Prostate gland (tissue), 2 donors: ENCODE measurements at regions not wholly inside any gene's neighbourhood (a gene's known extent, or its start where the extent isn't known, plus 50 kb on each side); places are given as distances from the start of the nearest gene placed in this dataset.

Experiments
- DNase-seq: peaks from one replicate; pipeline ENCODE4 v3.0.0-alpha.2; 2019; ENCODE audit warnings: low spot score
- H3K27ac ChIP-seq, 2 donors: fragments of 200-600 bp; sonication (generic); 2 replicates each; pipeline ENCODE4 v1.5.1; 2017 to 2019
- H3K27me3 ChIP-seq: fragments of 200-600 bp; sonication (generic); replicated peaks from 2 replicates; pipeline ENCODE4 v1.5.1; 2019; ENCODE audit not compliant: insufficient read depth
- H3K36me3 ChIP-seq, 2 donors: fragments of 200-600 bp; sonication (generic); 1 replicate in 1 of 2; 2 replicates in 1 of 2; pipeline versions ENCODE4 v1.5.1 to v1.8.1; 2017 to 2019
- H3K4me1 ChIP-seq: fragments of 200-600 bp; sonication (generic); replicated peaks from 2 replicates; pipeline ENCODE4 v1.5.1; 2019
- H3K4me3 ChIP-seq, 2 donors: fragments of 200-600 bp; sonication (generic); 2 replicates each; pipeline ENCODE4 v1.5.1; 2017 to 2019
- H3K9me3 ChIP-seq: fragments of 200-600 bp; sonication (generic); 2 replicates; pipeline ENCODE4 v1.5.1; 2017
- POLR2A ChIP-seq: fragments of 450-650 bp; IDR thresholded peaks from one replicate; pipeline ENCODE4 v1.6.1; 2016; ENCODE audit warnings: antibody characterized with exemption, mild to moderate bottlenecking
- POLR2AphosphoS5 ChIP-seq: sonication (generic); formaldehyde crosslinking; IDR thresholded peaks from one replicate; pipeline ENCODE4 v1.6.1; 2017; ENCODE audit warnings: antibody characterized with exemption
- WGBS: methylation state at CpG from one replicate; pipeline ENCODE4 v1.1.5; 2018; 5-methylcytosine and 5-hydroxymethylcytosine counted together
- intact Hi-C: fragments of 100-400 bp; cut with DNase I; formaldehyde crosslinking; loops from one replicate; pipeline ENCODE4 v1.14.2; 2022
- TF ChIP-seq, protein P1 (sequence below), 4 experiments: fragments of 200-600 bp in 2 of 4; fragments of 450-650 bp in 2 of 4; sonication (generic) in 2 of 4; IDR thresholded peaks; 1 replicate in 3 of 4; 2 replicates in 1 of 4; pipeline ENCODE4 v1.5.1; 2016 to 2019; ENCODE audit warnings: antibody characterized with exemption in 4 of 4, mild to moderate bottlenecking in 2 of 4, moderate library complexity in 2 of 4

DNA sequence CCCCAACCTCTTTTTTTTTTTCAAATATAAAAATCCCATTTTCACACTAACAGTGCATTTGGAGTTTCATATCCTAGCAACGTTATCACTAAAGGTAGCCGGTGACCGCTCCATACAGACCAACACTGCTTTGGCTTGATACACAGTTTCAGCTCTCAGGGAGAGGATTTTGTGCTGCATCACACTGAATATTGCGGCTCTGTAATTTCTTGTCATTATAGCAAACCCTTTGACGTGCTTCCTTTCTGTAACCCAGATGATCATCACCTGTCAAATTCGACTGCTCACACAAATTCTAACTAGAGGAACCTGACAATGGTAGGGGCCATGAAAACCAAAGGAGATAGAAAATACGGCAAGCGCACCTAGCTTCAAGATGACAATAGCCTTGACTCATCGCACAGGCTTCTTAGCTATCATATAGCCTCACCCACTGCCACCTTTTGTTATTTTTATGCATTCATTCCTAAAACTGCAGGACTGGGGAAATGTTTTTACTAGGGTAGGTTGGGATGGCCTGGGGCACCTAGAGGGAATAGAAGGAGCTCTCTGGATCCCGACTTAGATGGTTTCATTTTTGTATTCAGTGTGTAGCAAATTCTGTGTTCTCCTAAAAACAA is 582.9 kb upstream of the PIK3C3 start:
- Histone ChIP-seq H3K4me1 (no peaks in the 10 kb centered on the region), H3K9me3 (no peaks in the 10 kb centered on the region), H3K27me3 (no peaks in the 10 kb centered on the region), H3K36me3 (no peaks in the 10 kb centered on the region), H3K4me3 (no peak overlapping the region), H3K27ac (no peak overlapping the region)
- DNase-seq, result no peak
- intact Hi-C loops, result no loop called here
- 91% methylated on average over 10 of the region's 10 CpGs for WGBS
- TF ChIP-seq, protein P1, sequence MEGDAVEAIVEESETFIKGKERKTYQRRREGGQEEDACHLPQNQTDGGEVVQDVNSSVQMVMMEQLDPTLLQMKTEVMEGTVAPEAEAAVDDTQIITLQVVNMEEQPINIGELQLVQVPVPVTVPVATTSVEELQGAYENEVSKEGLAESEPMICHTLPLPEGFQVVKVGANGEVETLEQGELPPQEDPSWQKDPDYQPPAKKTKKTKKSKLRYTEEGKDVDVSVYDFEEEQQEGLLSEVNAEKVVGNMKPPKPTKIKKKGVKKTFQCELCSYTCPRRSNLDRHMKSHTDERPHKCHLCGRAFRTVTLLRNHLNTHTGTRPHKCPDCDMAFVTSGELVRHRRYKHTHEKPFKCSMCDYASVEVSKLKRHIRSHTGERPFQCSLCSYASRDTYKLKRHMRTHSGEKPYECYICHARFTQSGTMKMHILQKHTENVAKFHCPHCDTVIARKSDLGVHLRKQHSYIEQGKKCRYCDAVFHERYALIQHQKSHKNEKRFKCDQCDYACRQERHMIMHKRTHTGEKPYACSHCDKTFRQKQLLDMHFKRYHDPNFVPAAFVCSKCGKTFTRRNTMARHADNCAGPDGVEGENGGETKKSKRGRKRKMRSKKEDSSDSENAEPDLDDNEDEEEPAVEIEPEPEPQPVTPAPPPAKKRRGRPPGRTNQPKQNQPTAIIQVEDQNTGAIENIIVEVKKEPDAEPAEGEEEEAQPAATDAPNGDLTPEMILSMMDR (IDR thresholded peaks at IDR 0.05), result no peak
- no peak for TF ChIP-seq POLR2AphosphoS5
- no peak for TF ChIP-seq POLR2A

DNA sequence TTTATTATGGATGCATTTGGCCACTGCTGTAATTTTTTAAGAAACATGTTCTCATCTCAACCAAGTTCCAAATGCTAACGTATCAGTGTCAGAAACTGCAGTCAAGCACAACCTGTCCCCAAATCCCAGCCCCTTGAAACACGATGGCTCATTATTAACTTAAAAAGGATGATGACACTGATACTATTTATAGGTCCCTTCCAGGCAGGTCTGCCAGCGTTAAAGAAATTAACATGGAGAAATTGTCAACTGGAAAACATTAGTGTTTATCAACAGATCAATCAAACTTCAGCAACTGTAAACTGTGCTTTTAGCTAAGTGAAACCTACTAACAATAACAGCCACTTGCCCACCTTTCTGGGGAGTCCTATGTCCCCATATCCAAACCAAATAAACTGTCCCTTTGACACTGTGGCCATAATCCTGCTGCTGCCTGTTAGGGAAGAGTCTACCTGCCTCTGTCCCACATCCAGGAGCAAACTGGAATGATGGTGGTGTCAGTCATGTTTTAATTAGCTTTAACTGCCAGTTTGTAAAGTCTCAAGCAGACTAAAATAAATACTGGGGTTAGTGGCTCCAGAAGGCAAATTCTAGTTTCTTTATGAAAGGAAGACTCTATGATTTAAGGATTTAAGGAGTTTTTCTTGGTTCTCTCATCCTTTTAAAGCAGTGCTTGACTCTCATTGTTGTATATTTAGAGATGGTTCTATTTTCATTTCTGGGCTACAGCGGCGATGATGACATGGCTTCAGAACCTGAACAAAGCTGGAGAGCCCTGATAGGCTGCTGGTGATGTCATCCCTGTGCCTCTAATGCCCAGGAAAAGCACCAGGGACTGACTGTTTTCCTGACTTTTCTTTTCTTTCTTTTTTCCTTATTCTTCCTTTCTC is 583.6 kb upstream of the PIK3C3 start:
- WGBS, result 52% methylated on average over 5 of the region's 5 CpGs
- Histone ChIP-seq H3K27ac (no peak overlapping the region), H3K36me3 (no peaks in the 10 kb centered on the region), H3K9me3 (no peaks in the 10 kb centered on the region), H3K4me1 (no peaks in the 10 kb centered on the region), H3K27me3 (no peaks in the 10 kb centered on the region), H3K4me3 (no peak overlapping the region)
- TF ChIP-seq, protein P1 (IDR thresholded peaks at IDR 0.05), result no peak
- TF ChIP-seq POLR2AphosphoS5 (no peak), POLR2A (no peak)
- intact Hi-C loops, result no loop called here
- DNase-seq, result no peak

DNA sequence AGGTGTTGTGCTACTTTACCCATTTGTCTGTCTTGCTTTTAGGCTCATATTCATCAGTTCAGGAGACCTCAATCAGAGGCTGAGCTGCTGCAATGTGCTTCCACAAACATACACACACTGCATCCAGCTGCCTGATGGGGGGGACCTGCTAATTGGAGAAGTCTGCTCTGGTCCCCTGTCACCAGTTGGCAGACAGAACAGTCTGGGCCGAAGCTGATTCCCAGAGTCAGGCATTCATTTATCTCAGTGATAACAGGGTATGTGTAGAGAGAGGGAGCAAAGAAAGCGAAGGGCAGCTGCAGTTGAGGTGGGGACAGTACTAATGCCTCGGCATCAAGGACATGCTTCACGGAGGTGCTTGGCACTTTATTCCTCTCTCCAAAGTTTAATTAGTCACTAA is 584.3 kb upstream of the PIK3C3 start:
- WGBS, result 74% methylated on average over 4 of the region's 4 CpGs
- no peaks in the 10 kb centered on the region for H3K36me3 ChIP-seq
- intact Hi-C loops, result no loop called here
- no peaks in the 10 kb centered on the region for H3K9me3 ChIP-seq
- TF ChIP-seq POLR2A, result no peak
- no peak for TF ChIP-seq POLR2AphosphoS5
- TF ChIP-seq, protein P1 (IDR thresholded peaks at IDR 0.05), result no peak
- no peak overlapping the region for H3K27ac ChIP-seq
- H3K4me3 ChIP-seq, result no peak overlapping the region
- H3K4me1 ChIP-seq, result no peaks in the 10 kb centered on the region
- no peaks in the 10 kb centered on the region for H3K27me3 ChIP-seq
- DNase-seq, result no peak

DNA sequence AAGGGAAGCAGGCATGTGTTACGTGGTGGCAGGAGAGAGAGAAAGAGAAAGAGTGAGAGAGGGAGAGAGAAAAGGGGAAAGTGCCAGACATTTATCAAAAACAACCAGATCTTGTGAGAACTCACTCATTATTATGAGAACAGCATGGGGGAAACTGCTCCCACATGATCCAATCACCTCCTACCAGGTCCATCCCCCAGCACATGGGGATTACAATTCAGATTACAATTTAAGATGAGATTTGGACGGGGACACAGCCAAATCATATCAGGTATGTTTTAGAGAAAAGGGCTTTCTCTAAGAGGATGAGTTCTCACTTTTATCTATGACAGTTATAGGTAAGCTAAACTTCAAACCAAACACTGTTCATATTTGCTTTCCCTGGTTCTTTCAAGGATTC is 597.3 kb upstream of the PIK3C3 start:
- no peak for DNase-seq
- H3K36me3 ChIP-seq, result no peaks in the 10 kb centered on the region
- no peaks in the 10 kb centered on the region for H3K27me3 ChIP-seq
- H3K9me3 ChIP-seq, result no peaks in the 10 kb centered on the region
- TF ChIP-seq POLR2AphosphoS5 (no peak), POLR2A (no peak)
- TF ChIP-seq, protein P1 (IDR thresholded peaks at IDR 0.05), result no peak
- H3K4me1 ChIP-seq, result no peaks in the 10 kb centered on the region
- no peak overlapping the region for H3K4me3 ChIP-seq
- no peak overlapping the region for H3K27ac ChIP-seq
- intact Hi-C loops, result no loop called here
- whole genome bisulfite sequencing, result 88% methylated on average over 2 of the region's 2 CpGs
